Thoracic aorta (tissue), 2 donors: ENCODE measurements at regions not wholly inside any gene's neighbourhood (a gene's known extent, or its start where the extent isn't known, plus 50 kb on each side); places are given as distances from the start of the nearest gene placed in this dataset.

Experiments used
- ATAC-seq: fragments of 150-250 bp; one replicate; pipeline ENCODE4 v1.8.0; 2017; ENCODE audit warnings: low read depth; ENCODE audit not compliant: insufficient number of reproducible peaks, low FRiP score
- DNase-seq: peaks from one replicate; pipeline ENCODE4 v3.0.0-alpha.2; 2020; ENCODE audit warnings: low spot score
- H3K27ac ChIP-seq, 2 donors: fragments of 200-600 bp; sonication (generic); 1 replicate in 1 of 2; 2 replicates in 1 of 2; pipeline ENCODE4 v1.5.1; 2016; ENCODE audit warnings: mild to moderate bottlenecking in 2 of 2, moderate library complexity in 2 of 2
- H3K27me3 ChIP-seq: fragments of 200-600 bp; sonication (generic); replicated peaks from 2 replicates; pipeline ENCODE4 v1.6.0; 2016; ENCODE audit warnings: mild to moderate bottlenecking; ENCODE audit not compliant: insufficient read depth
- H3K36me3 ChIP-seq: fragments of 200-600 bp; sonication (generic); one replicate; pipeline ENCODE4 v1.5.1; 2016
- H3K4me1 ChIP-seq, 2 donors: fragments of 200-600 bp; sonication (generic); 1 replicate in 1 of 2; 2 replicates in 1 of 2; pipeline versions ENCODE4 v1.5.1 to v1.6.0; 2016; ENCODE audit warnings: low read depth in 2 of 2, mild to moderate bottlenecking in 1 of 2; ENCODE audit not compliant: control insufficient read depth in 1 of 2
- H3K4me3 ChIP-seq: fragments of 200-600 bp; sonication (generic); 2 replicates; pipeline ENCODE4 v1.5.1; 2016; ENCODE audit warnings: mild to moderate bottlenecking
- H3K9me3 ChIP-seq: fragments of 200-600 bp; sonication (generic); 2 replicates; pipeline ENCODE4 v1.5.1; 2016
- CTCF ChIP-seq: fragments of 200-600 bp; sonication (generic); IDR thresholded peaks from one replicate; pipeline ENCODE4 v1.5.1; 2019; ENCODE audit warnings: antibody characterized with exemption

DNA sequence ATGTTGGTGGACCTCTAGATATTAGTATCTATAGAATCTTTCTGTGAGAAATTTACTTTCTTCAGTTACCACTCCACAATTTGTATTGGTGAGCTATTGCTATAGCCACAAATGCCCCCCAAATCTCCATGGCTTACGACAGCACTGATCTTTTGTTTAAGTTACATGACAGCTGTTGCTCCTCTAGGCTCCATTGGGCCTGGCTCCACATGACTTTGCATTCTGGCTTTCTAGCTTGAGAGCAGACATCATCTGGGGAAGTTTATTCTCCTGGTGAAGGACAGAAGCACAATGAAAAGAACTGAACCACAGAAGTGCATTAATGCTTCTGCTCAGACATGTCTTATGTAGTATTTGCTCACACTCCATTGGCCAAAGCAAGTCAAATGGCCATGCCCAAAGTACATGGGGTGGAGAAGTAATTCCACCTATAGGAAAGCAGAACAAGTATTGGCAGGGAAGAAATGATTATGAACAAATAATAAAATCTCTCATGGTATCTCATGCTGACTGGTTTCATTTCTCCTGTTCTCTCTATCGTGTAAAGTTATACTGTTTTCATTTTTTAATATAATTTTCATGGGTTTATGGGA, 126.6 kb upstream of the FAM9C start:
- no peak for TF ChIP-seq CTCF
- ATAC-seq (no peak), DNase-seq (no peak)
- Histone ChIP-seq H3K27me3 (no peaks in the 10 kb centered on the region), H3K36me3 (no peaks in the 10 kb centered on the region), H3K4me3 (no peak overlapping the region), H3K4me1 (peaks cover 3 to 20% of the 10 kb centered on the region in 2 donors), H3K9me3 (no peaks in the 10 kb centered on the region), H3K27ac (no peak overlapping the region)

- no peaks in the 10 kb centered on the region for H3K27me3 ChIP-seq
- no peak for TF ChIP-seq CTCF
- H3K9me3 ChIP-seq = no peaks in the 10 kb centered on the region
- H3K27ac ChIP-seq = no peak overlapping the region
- no peak overlapping the region for H3K4me3 ChIP-seq
- ATAC-seq (no peak), DNase-seq (no peak)
- H3K36me3 ChIP-seq = no peaks in the 10 kb centered on the region
- H3K4me1 ChIP-seq = peaks cover 3 to 34% of the 10 kb centered on the region in 2 donors
Measured at GRCh38 chrX:13169684-13170083, 125.3 kb upstream of the FAM9C start.

DNA sequence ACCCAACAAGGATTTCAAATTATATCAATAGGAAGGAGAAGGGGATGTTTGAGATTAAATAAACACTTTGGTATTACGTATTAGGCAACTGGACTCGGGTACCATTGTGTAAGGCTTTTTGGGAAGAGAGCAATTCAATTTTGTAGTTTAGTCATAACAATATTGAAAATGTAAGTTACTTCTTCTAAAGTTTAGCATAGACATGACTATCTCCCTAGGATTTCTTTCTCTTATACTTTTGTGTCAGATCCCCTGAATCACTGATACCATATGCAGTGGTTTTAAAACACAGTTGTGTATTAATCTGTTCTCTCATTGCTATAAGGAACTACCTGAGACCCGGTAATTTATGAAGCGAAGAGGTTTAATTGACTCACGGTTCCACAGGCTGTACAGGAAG, 123.8 kb upstream of the FAM9C start:
- peak overlapping the region; percentile 34 to 71 for H3K27ac ChIP-seq
- H3K4me1 ChIP-seq = peaks cover 3 to 38% of the 10 kb centered on the region in 2 donors
- H3K36me3 ChIP-seq = no peaks in the 10 kb centered on the region
- DNase-seq (no peak), ATAC-seq (no peak)
- no peak overlapping the region for H3K4me3 ChIP-seq
- H3K9me3 ChIP-seq = no peaks in the 10 kb centered on the region
- H3K27me3 ChIP-seq = no peaks in the 10 kb centered on the region
- no peak for TF ChIP-seq CTCF

DNA sequence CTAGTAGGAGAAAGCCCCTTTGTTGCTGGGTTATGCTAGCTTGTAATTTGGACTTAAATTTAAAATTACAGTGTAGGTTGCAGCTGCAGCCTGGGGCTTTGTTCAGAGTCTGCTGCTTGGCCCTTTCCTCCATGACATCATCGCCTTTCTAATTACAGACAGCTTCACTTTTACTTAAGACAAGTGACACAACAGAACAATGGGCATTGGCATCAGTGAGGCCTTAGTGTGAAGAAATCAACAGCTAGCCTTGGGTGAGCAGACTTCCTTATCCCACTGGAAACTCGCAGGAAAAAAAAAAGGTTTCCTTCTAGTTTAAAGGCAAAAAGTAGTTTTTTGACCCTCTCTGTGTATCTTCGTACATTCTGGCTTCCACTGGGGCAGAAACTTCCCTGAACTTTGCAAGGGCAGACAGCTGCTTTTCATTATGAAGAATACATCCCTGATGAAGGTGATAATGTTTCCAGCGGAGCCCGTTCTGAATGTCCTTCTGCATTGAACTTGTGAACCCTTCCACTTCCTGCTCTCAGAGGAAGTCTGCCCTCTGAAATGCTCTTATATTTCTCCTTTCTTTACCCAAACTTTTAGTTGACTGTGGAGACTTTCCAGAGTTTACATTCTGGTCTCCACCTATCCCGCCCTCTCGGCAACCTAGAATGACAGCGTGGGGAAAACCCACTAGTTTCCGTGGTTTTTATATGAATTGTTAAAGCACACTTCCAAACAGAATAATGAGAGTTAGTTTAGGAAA, 123.2 kb upstream of the FAM9C start:
- Histone ChIP-seq H3K27ac (peak overlapping the region; percentile 34 to 71), H3K4me3 (no peak overlapping the region), H3K9me3 (no peaks in the 10 kb centered on the region), H3K4me1 (peaks cover 3 to 38% of the 10 kb centered on the region in 2 donors), H3K27me3 (no peaks in the 10 kb centered on the region), H3K36me3 (no peaks in the 10 kb centered on the region)
- no peak for DNase-seq
- ATAC-seq = no peak
- TF ChIP-seq CTCF = no peak

DNA sequence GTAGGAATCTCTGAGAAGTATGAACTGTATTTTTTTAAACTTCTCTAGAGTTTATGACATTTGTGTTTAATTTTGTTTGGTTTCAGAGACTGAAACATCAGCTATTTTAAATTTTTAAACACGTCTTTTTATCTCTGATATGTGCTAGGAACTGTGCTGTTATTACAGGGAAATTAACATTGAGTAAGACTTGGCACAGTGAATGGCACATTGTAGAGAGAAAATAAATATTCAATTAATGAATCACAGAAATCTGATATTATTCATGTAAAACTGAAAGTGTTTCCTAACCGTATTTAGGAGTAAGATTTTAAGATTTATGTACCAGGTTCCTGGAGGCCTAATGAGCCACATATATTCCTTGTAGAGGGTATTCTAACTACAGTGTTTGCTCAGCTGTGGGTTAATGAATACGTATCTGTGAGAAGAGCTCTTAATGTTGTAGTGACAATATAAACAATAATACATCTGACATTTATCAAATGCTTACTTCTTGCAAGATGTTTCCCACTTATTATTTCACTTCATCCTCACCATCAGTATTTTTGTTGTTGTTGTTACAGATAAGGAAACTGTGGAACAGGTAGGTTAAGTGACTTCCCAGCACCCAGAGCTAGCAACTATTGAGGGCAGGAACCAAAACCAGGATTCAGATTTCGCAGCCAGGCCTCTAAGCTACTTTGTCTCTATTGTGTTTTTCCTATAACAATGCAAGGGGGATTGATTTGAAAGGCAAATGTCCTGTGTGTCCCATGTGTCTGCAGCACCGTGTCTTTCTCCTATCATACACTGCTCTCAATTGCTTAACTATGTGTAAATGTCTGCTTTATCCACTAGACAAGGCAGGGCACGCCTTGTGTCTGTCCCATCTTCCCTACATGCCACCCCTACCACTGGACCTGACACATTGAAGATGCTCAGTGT, 121.1 kb upstream of the FAM9C start:
- peak overlapping the region; percentile 22 to 61 for H3K27ac ChIP-seq
- no peaks in the 10 kb centered on the region for H3K27me3 ChIP-seq
- H3K9me3 ChIP-seq = no peaks in the 10 kb centered on the region
- ATAC-seq (no peak), DNase-seq (no peak)
- no peaks in the 10 kb centered on the region for H3K36me3 ChIP-seq
- TF ChIP-seq CTCF = no peak
- no peak overlapping the region for H3K4me3 ChIP-seq
- peaks cover 3 to 33% of the 10 kb centered on the region in 2 donors for H3K4me1 ChIP-seq
